GM12891 (cell line): ENCODE measurements at regions not wholly inside any gene's neighbourhood (a gene's known extent, or its start where the extent isn't known, plus 50 kb on each side); places are given as distances from the start of the nearest gene placed in this dataset.

Source experiments
- POLR2A ChIP-seq: IDR thresholded peaks from 2 replicates; pipeline ENCODE4 v1.6.1; 2011; ENCODE audit warnings: low read depth, low read length, control low read depth
- POU2F2 ChIP-seq: IDR thresholded peaks from 2 replicates; pipeline ENCODE4 v1.6.1; 2011; ENCODE audit warnings: low read depth, mild to moderate bottlenecking, control low read depth, low read length, moderate library complexity

DNA sequence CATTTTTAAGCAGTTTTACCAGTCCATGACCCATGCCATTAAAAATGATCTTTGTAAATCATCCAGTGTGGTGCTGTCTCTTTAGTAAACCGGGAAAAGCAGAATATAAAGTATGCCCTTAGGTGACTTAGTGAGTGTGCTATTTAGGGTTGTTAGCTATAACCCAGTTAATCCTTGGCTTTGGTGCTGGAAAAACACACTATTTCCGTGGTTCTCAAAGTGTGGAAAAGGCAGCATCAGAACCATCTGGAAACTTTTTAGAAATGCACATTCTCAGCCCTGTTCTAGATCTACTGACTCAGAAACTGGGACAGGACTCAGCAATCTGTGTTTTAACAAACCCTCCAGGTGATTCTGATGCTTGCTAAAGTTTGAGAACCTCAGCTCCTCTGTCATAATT, 123.6 kb upstream of the ZNF608 start:
- no peak for TF ChIP-seq POLR2A
- TF ChIP-seq POU2F2 = no peak
